Lower lobe of right lung (tissue), 2 donors: ENCODE measurements at regions not wholly inside any gene's neighbourhood (a gene's known extent, or its start where the extent isn't known, plus 50 kb on each side); places are given as distances from the start of the nearest gene placed in this dataset.

ENCODE experiments used
- ATAC-seq, 2 donors: fragments of 200-7000 bp; cut with Tn5 transposase; one replicate each; pipeline ENCODE4 v1.9.1; 2020 to 2022; ENCODE audit warnings: mild to moderate bottlenecking in 2 of 2, moderate library complexity in 2 of 2
- DNase-seq: peaks from one replicate; pipeline ENCODE4 v3.0.0-alpha.2; 2020
- H3K27ac ChIP-seq: fragments of 200-600 bp; one replicate; pipeline ENCODE4 v1.8.0; 2022
- H3K27me3 ChIP-seq: fragments of 200-600 bp; one replicate; pipeline ENCODE4 v1.8.0; 2022; ENCODE audit warnings: low read depth
- H3K36me3 ChIP-seq: fragments of 200-600 bp; one replicate; pipeline ENCODE4 v1.8.0; 2022; ENCODE audit warnings: mild to moderate bottlenecking
- H3K4me1 ChIP-seq: fragments of 200-600 bp; one replicate; pipeline ENCODE4 v1.8.0; 2022
- H3K4me3 ChIP-seq: fragments of 200-600 bp; one replicate; pipeline ENCODE4 v1.8.0; 2022; ENCODE audit warnings: mild to moderate bottlenecking
- H3K9me3 ChIP-seq: fragments of 200-600 bp; one replicate; pipeline ENCODE4 v1.8.0; 2022
- intact Hi-C: fragments of 100-400 bp; cut with DNase I; formaldehyde crosslinking; loops from one replicate; pipeline ENCODE4 v1.11.0; 2022
- TF ChIP-seq, protein P1 (sequence below): fragments of 200-600 bp; IDR thresholded peaks from one replicate; pipeline ENCODE4 v1.8.0; 2022; ENCODE audit warnings: antibody characterized with exemption, mild to moderate bottlenecking
- donor health status: DM: no; HTN: yes; CAD: no; lungs with severe emphysema.

DNA sequence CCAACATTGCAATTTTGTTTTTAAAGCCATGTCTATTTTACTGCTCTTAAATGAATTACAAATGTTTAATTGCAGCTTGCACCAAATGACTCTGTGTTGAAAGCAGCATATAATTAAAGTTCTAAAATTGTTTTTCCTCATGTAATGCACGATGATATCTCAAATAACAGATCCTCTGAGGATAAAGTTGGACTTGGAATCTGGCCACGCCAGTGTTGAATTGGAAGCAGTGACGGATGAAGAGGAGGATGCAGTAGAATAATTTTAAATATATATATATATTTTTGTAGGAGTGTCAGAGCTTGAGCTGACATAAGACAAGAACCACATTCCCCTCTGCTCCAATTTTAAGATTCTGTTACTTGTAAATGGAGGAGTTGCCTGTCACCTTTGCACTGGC lies 406.6 kb upstream of the DPPA4 start:
- no peaks in the 10 kb centered on the region for H3K36me3 ChIP-seq
- no peak overlapping the region for H3K27ac ChIP-seq
- H3K27me3 ChIP-seq: no peaks in the 10 kb centered on the region
- intact Hi-C loops: no loop called here
- TF ChIP-seq, protein P1, sequence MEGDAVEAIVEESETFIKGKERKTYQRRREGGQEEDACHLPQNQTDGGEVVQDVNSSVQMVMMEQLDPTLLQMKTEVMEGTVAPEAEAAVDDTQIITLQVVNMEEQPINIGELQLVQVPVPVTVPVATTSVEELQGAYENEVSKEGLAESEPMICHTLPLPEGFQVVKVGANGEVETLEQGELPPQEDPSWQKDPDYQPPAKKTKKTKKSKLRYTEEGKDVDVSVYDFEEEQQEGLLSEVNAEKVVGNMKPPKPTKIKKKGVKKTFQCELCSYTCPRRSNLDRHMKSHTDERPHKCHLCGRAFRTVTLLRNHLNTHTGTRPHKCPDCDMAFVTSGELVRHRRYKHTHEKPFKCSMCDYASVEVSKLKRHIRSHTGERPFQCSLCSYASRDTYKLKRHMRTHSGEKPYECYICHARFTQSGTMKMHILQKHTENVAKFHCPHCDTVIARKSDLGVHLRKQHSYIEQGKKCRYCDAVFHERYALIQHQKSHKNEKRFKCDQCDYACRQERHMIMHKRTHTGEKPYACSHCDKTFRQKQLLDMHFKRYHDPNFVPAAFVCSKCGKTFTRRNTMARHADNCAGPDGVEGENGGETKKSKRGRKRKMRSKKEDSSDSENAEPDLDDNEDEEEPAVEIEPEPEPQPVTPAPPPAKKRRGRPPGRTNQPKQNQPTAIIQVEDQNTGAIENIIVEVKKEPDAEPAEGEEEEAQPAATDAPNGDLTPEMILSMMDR: no peak
- ATAC-seq: no peak
- DNase-seq: no peak
- no peaks in the 10 kb centered on the region for H3K9me3 ChIP-seq
- H3K4me1 ChIP-seq: no peaks in the 10 kb centered on the region
- H3K4me3 ChIP-seq: no peak overlapping the region

DNA sequence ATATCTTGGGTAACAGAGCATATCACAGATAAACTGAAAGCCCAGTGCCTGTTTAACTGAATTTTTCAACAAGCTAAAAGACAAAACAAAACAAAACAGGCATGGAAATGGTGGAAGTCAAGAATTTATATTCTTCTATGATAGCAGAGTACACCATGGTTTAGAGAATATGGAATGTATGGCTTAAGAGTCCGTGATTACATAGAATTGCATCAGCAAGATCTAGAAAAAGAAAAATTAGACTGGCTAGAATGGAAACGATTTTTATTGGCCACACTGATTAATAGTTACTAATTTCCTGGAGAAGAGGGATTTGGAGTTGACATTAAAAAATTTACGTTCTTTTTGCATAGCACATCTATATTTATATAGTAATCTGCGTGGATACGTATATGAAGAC lies 435.2 kb upstream of the DPPA4 start:
- no peaks in the 10 kb centered on the region for H3K4me1 ChIP-seq
- TF ChIP-seq, protein P1: no peak
- H3K4me3 ChIP-seq: no peak overlapping the region
- no peaks in the 10 kb centered on the region for H3K27me3 ChIP-seq
- intact Hi-C loops: no loop called here
- H3K27ac ChIP-seq: no peak overlapping the region
- no peak for DNase-seq
- H3K36me3 ChIP-seq: no peaks in the 10 kb centered on the region
- H3K9me3 ChIP-seq: no peaks in the 10 kb centered on the region
- ATAC-seq: no peak

DNA sequence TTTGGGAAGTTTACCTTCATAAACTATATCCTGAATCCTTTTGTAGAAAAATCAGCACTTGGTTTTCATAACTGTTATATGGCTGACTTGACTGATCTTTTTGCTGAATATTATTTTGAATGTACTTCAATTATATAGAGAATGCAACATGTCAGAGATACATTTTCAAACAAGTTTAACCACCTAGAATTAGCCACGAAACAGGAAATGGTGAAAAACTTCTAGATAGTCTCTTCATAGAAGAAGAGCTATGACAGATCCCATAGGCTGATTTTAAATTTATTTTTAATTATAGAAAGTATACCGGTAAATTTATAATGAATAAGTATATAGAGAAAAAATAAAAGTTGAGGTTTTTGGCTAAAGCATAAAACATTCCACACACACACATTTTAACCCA lies 436.8 kb upstream of the DPPA4 start:
- Histone ChIP-seq H3K27me3 (no peaks in the 10 kb centered on the region), H3K27ac (no peak overlapping the region), H3K9me3 (no peaks in the 10 kb centered on the region), H3K4me1 (no peaks in the 10 kb centered on the region), H3K4me3 (no peak overlapping the region), H3K36me3 (no peaks in the 10 kb centered on the region)
- ATAC-seq (no peak), DNase-seq (no peak)
- TF ChIP-seq, protein P1: no peak
- intact Hi-C loops: no loop called here

DNA sequence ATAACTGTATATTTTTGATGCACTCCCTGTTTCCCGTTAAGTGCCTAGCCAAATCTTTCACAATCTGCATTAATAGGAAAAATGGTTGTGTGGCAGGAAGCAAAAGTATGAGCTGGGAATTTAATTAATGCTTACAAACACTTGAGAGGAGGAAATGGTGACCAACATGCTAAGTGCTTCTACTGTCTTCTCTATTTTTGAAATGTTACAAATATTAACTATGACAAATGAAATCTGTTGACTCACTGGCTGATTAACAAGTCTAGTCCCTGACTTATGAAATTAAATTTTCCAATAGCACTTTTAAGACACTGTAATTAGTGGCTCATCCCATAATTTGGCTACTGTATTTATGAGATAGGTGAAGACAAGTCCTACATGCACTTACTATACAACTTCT lies 446.9 kb upstream of the DPPA4 start:
- DNase-seq (no peak), ATAC-seq (no peak)
- no peaks in the 10 kb centered on the region for H3K36me3 ChIP-seq
- no peaks in the 10 kb centered on the region for H3K9me3 ChIP-seq
- no peaks in the 10 kb centered on the region for H3K4me1 ChIP-seq
- intact Hi-C loops: no loop called here
- no peak overlapping the region for H3K4me3 ChIP-seq
- TF ChIP-seq, protein P1: no peak
- no peaks in the 10 kb centered on the region for H3K27me3 ChIP-seq
- H3K27ac ChIP-seq: no peak overlapping the region

DNA sequence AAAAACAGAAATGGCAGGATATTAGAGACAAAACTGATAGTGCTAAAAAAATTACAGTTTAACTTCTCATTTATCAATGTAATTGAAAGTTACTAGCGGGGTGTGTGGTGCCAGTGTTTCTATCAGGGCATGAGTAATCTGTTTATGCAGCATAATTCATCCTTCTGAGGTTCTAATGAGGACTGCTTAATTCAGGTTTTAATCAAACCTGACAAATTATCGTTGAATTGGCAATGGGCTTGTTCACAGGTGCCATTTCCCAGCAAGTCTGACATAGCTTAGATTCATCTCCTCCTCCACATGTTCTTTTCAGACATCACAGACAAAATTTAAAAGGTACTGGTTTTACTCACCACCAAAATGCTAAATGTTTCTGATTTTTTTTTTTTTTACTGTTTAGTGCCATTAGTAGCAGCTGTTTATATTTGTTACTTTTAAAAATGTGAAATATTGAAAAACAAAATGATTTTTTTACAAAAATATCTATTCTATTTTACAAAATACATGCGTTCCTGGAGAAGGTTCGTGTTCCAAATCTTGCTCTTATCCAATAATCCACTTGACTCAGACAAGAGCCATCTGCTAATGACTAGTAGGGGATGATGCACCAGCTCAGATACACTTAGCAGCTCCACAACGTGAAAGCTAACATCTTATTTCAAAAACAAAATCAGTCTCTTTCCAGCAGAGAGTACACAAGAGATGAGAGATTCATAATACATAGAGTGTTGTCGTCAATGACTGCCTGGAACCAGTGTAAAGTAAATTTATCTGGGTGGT lies 447.7 kb upstream of the DPPA4 start:
- DNase-seq: no peak
- H3K36me3 ChIP-seq: no peaks in the 10 kb centered on the region
- ATAC-seq: no peak
- intact Hi-C loops: no loop called here
- no peak overlapping the region for H3K27ac ChIP-seq
- no peak overlapping the region for H3K4me3 ChIP-seq
- no peaks in the 10 kb centered on the region for H3K4me1 ChIP-seq
- TF ChIP-seq, protein P1: no peak
- H3K9me3 ChIP-seq: no peaks in the 10 kb centered on the region
- no peaks in the 10 kb centered on the region for H3K27me3 ChIP-seq
